Naive thymus-derived CD4-positive, alpha-beta T cell (primary cell): ENCODE measurements at regions not wholly inside any gene's neighbourhood (a gene's known extent, or its start where the extent isn't known, plus 50 kb on each side); places are given as distances from the start of the nearest gene placed in this dataset.

ENCODE experiments used
- ATAC-seq: fragments of 150-1000 bp; cut with Tn5 transposase; 2 replicates; pipeline ENCODE4 v1.10.0; 2021; ENCODE audit warnings: mild to moderate bottlenecking, moderate library complexity
- CTCF ChIA-PET: fragments of 350-600 bp; sonication (Branson Sonifier 250); formaldehyde crosslinking; loops from one replicate; lab custom pipeline; 2021; ENCODE audit warnings: antibody characterized with exemption; lab: Charles Lee
- POLR2A ChIA-PET: fragments of 350-600 bp; sonication (Branson Sonifier 250); formaldehyde crosslinking; loops from one replicate; lab custom pipeline; 2021; ENCODE audit warnings: antibody characterized with exemption, inconsistent platforms; lab: Charles Lee
- DNase-seq, 9 donors: peaks; one replicate each; pipeline versions ENCODE4 v3.0.0 to v3.0.0-alpha.2; 2020 to 2022; ENCODE audit warnings: mixed read lengths in 1 of 9
- H3K27ac ChIP-seq: one replicate; pipeline ENCODE4 v1.7.0; 2013; ENCODE audit warnings: mild to moderate bottlenecking, low read depth, low read length, moderate library complexity
- H3K27me3 ChIP-seq, 2 donors: one replicate each; pipeline ENCODE4 v1.7.0; 2013; ENCODE audit warnings: low read length in 2 of 2, mild to moderate bottlenecking in 2 of 2, moderate library complexity in 2 of 2; ENCODE audit not compliant: control insufficient read depth in 2 of 2, insufficient read depth in 2 of 2
- H3K36me3 ChIP-seq, 3 experiments: 1 replicate in 2 of 3; 2 replicates in 1 of 3; pipeline ENCODE4 v1.7.0; 2013; ENCODE audit warnings: low read length in 3 of 3, mild to moderate bottlenecking in 3 of 3, moderate library complexity in 1 of 3; ENCODE audit not compliant: insufficient read depth in 3 of 3, control insufficient read depth in 2 of 3
- H3K4me1 ChIP-seq, 2 donors: one replicate each; pipeline ENCODE4 v1.7.0; 2013; ENCODE audit warnings: low read length in 2 of 2, mild to moderate bottlenecking in 2 of 2, moderate library complexity in 1 of 2; ENCODE audit not compliant: control insufficient read depth in 2 of 2, insufficient read depth in 2 of 2
- H3K4me3 ChIP-seq: 2 replicates; pipeline ENCODE4 v1.7.0; 2013; ENCODE audit warnings: mild to moderate bottlenecking, low read length
- H3K9me3 ChIP-seq, 3 experiments: 1 replicate in 2 of 3; 2 replicates in 1 of 3; pipeline ENCODE4 v1.7.0; 2013; ENCODE audit warnings: low read length in 3 of 3; ENCODE audit not compliant: control insufficient read depth in 2 of 3
- H3K27ac Mint-ChIP-seq, 9 donors: one replicate each; pipeline ENCODE4 v1.8.0; 2020 to 2022; ENCODE audit warnings: mixed read lengths in 9 of 9, mild to moderate bottlenecking in 8 of 9, moderate library complexity in 5 of 9, inconsistent platforms in 2 of 9
- H3K27me3 Mint-ChIP-seq, 5 donors: one replicate each; pipeline ENCODE4 v1.8.0; 2021 to 2022; ENCODE audit warnings: mixed read lengths in 5 of 5, mild to moderate bottlenecking in 1 of 5
- H3K36me3 Mint-ChIP-seq, 5 donors: one replicate each; pipeline ENCODE4 v1.8.0; 2020 to 2022; ENCODE audit warnings: mixed read lengths in 5 of 5, mild to moderate bottlenecking in 3 of 5, inconsistent platforms in 1 of 5
- H3K4me1 Mint-ChIP-seq, 7 donors: one replicate each; pipeline ENCODE4 v1.8.0; 2020 to 2022; ENCODE audit warnings: mixed read lengths in 7 of 7, mild to moderate bottlenecking in 3 of 7, inconsistent platforms in 1 of 7
- H3K4me3 Mint-ChIP-seq, 10 donors: one replicate each; pipeline ENCODE4 v1.8.0; 2020 to 2022; ENCODE audit warnings: mild to moderate bottlenecking in 10 of 10, mixed read lengths in 10 of 10, moderate library complexity in 6 of 10, inconsistent platforms in 2 of 10
- H3K9me3 Mint-ChIP-seq, 11 donors: one replicate each; pipeline ENCODE4 v1.8.0; 2020 to 2022; ENCODE audit warnings: mixed read lengths in 11 of 11, mild to moderate bottlenecking in 4 of 11, inconsistent platforms in 1 of 11, moderate library complexity in 1 of 11
- intact Hi-C, 2 donors: fragments of 100-400 bp; cut with micrococcal nuclease; formaldehyde crosslinking; loops; one replicate each; pipeline ENCODE4 v1.15.1; 2023

GRCh38 chr7:25444991-25445390 is 216.7 kb upstream of the NPVF start:
- Histone ChIP-seq H3K36me3 (no peaks in the 10 kb centered on the region), H3K4me3 (no peak overlapping the region), H3K9me3 (peaks cover 0 to 24% (median 0%) of the 10 kb centered on the region in 3 experiments), H3K27ac (no peak overlapping the region), H3K4me1 (no peaks in the 10 kb centered on the region), H3K27me3 (no peaks in the 10 kb centered on the region)
- peaks cover 2 to 31% (median 26%) of the 10 kb centered on the region in 5 donors for H3K36me3 Mint-ChIP-seq
- no peak for DNase-seq
- H3K27ac Mint-ChIP-seq = no peak overlapping the region
- H3K4me3 Mint-ChIP-seq = no peak overlapping the region
- POLR2A ChIA-PET = no interaction called here
- intact Hi-C loops = no loop called here
- peaks cover 14 to 59% (median 32%) of the 10 kb centered on the region in 11 donors for H3K9me3 Mint-ChIP-seq
- H3K4me1 Mint-ChIP-seq = no peaks in the 10 kb centered on the region
- ATAC-seq = no peak
- CTCF ChIA-PET = interaction anchor here (0.7 kb wide), 1 partner anchor 16 kb away, joined by 5 read pairs; no protein-coding TSS in a partner anchor
- peaks cover 0 to 29% (median 7%) of the 10 kb centered on the region in 5 donors for H3K27me3 Mint-ChIP-seq

GRCh38 chr7:25448301-25448700 is 220.0 kb upstream of the NPVF start:
- Mint-ChIP-seq H3K36me3 (peaks cover 0 to 14% (median 4%) of the 10 kb centered on the region in 5 donors), H3K4me1 (no peaks in the 10 kb centered on the region), H3K27ac (no peak overlapping the region), H3K27me3 (peaks cover 0 to 16% (median 0%) of the 10 kb centered on the region in 5 donors), H3K9me3 (peaks cover 0 to 26% (median 9%) of the 10 kb centered on the region in 11 donors), H3K4me3 (no peak overlapping the region)
- no peak for ATAC-seq
- no peak overlapping the region for H3K4me3 ChIP-seq
- H3K9me3 ChIP-seq = peaks cover 0 to 9% (median 0%) of the 10 kb centered on the region in 3 experiments
- no peak overlapping the region for H3K27ac ChIP-seq
- H3K36me3 ChIP-seq = no peaks in the 10 kb centered on the region
- no peak for DNase-seq
- H3K4me1 ChIP-seq = no peaks in the 10 kb centered on the region
- POLR2A ChIA-PET = no interaction called here
- intact Hi-C loops = no loop called here
- H3K27me3 ChIP-seq = no peaks in the 10 kb centered on the region
- CTCF ChIA-PET = no interaction called here

GRCh38 chr7:25454020-25454419 is 225.7 kb upstream of the NPVF start:
- CTCF ChIA-PET = no interaction called here
- H3K27me3 Mint-ChIP-seq = peaks cover 0 to 5% (median 0%) of the 10 kb centered on the region in 5 donors

GRCh38 chr7:25454562-25455041 is 226.3 kb upstream of the NPVF start:
- Mint-ChIP-seq H3K4me1 (peaks cover 0 to 1% (median 0%) of the 10 kb centered on the region in 7 donors), H3K4me3 (no peak overlapping the region), H3K27ac (no peak overlapping the region), H3K36me3 (no peaks in the 10 kb centered on the region), H3K27me3 (peaks cover 0 to 7% (median 0%) of the 10 kb centered on the region in 5 donors), H3K9me3 (no peaks in the 10 kb centered on the region)
- no peak for DNase-seq
- no peaks in the 10 kb centered on the region for H3K36me3 ChIP-seq
- H3K4me1 ChIP-seq = no peaks in the 10 kb centered on the region
- intact Hi-C loops = no loop called here
- H3K4me3 ChIP-seq = no peak overlapping the region
- ChIA-PET CTCF (no interaction called here), POLR2A (no interaction called here)
- H3K27ac ChIP-seq = no peak overlapping the region
- ATAC-seq = no peak
- no peaks in the 10 kb centered on the region for H3K27me3 ChIP-seq
- no peaks in the 10 kb centered on the region for H3K9me3 ChIP-seq

More at GRCh38 chr7:25454020-25454419, 225.7 kb upstream of the NPVF start:
- intact Hi-C loops = no loop called here
- Histone ChIP-seq H3K27me3 (no peaks in the 10 kb centered on the region), H3K27ac (no peak overlapping the region), H3K4me3 (no peak overlapping the region), H3K36me3 (no peaks in the 10 kb centered on the region), H3K4me1 (no peaks in the 10 kb centered on the region), H3K9me3 (no peaks in the 10 kb centered on the region)
- Mint-ChIP-seq H3K27ac (no peak overlapping the region), H3K4me1 (peaks cover 0 to 1% (median 0%) of the 10 kb centered on the region in 7 donors), H3K36me3 (no peaks in the 10 kb centered on the region), H3K9me3 (peaks cover 0 to 1% (median 0%) of the 10 kb centered on the region in 11 donors), H3K4me3 (no peak overlapping the region)
- no peak for ATAC-seq
- no peak for DNase-seq
- POLR2A ChIA-PET = no interaction called here

- intact Hi-C loops = no loop called here
- Histone ChIP-seq H3K36me3 (no peaks in the 10 kb centered on the region), H3K4me1 (no peaks in the 10 kb centered on the region), H3K27ac (no peak overlapping the region), H3K27me3 (no peaks in the 10 kb centered on the region), H3K9me3 (no peaks in the 10 kb centered on the region), H3K4me3 (no peak overlapping the region)
- ATAC-seq (no peak), DNase-seq (no peak)
- H3K27me3 Mint-ChIP-seq = peaks cover 0 to 10% (median 0%) of the 10 kb centered on the region in 5 donors
- no peaks in the 10 kb centered on the region for H3K9me3 Mint-ChIP-seq
- no peaks in the 10 kb centered on the region for H3K36me3 Mint-ChIP-seq
- ChIA-PET POLR2A (no interaction called here), CTCF (no interaction called here)
- H3K27ac Mint-ChIP-seq = no peak overlapping the region
- no peak overlapping the region for H3K4me3 Mint-ChIP-seq
- peaks cover 0 to 2% (median 0%) of the 10 kb centered on the region in 7 donors for H3K4me1 Mint-ChIP-seq
Measured at GRCh38 chr7:25455683-25456251, 227.5 kb upstream of the NPVF start.

- H3K27ac ChIP-seq = no peak overlapping the region
- Mint-ChIP-seq H3K9me3 (no peaks in the 10 kb centered on the region), H3K4me3 (no peak overlapping the region), H3K36me3 (no peaks in the 10 kb centered on the region), H3K27ac (no peak overlapping the region), H3K4me1 (peaks cover 0 to 2% (median 0%) of the 10 kb centered on the region in 7 donors), H3K27me3 (peaks cover 0 to 10% (median 0%) of the 10 kb centered on the region in 5 donors)
- no peak overlapping the region for H3K4me3 ChIP-seq
- H3K36me3 ChIP-seq = no peaks in the 10 kb centered on the region
- DNase-seq = no peak
- no peaks in the 10 kb centered on the region for H3K27me3 ChIP-seq
- ATAC-seq = no peak
- intact Hi-C loops = no loop called here
- no peaks in the 10 kb centered on the region for H3K4me1 ChIP-seq
- no peaks in the 10 kb centered on the region for H3K9me3 ChIP-seq
- ChIA-PET CTCF (no interaction called here), POLR2A (no interaction called here)
Measured at GRCh38 chr7:25456467-25457171, 228.3 kb upstream of the NPVF start.
